Inferior parietal cortex (tissue), 1 donor: ENCODE measurements at regions not wholly inside any gene's neighbourhood (a gene's known extent, or its start where the extent isn't known, plus 50 kb on each side); places are given as distances from the start of the nearest gene placed in this dataset.
"Not testable (repeated sequence)": the region's sequence is repeated elsewhere in the genome, so short reads cannot be mapped to it uniquely, and the experiment has no call there.

Source experiments
- DNase-seq: peaks from one replicate; pipeline ENCODE4 v3.0.0-alpha.2; 2016; ENCODE audit errors: extremely low spot score

DNA sequence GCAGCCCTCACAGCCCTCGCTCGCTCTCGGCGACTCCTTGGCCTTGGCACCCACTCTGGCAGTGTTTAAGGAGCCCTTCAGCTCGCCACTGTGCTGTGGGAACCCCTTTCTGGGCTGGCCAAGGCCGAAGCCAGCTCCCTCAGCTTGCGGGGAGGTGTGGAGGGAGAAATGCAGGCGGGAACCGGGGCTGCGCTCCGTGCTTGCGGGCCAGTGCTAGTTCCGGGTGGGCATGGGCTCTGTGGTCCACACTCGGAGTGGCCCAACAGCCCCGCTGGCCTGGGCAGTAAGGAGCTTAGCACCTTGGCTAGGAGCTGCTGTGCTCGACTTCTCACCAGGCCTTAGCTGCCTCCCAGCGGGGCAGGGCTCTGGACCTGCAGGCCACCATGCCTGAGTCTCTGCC is 192.6 kb downstream of the COX18 start:
- DNase-seq = no peak

GRCh38 chr4:72875545-72875944 is 194.0 kb downstream of the COX18 start:
- peak; percentile 4 for DNase-seq

DNA sequence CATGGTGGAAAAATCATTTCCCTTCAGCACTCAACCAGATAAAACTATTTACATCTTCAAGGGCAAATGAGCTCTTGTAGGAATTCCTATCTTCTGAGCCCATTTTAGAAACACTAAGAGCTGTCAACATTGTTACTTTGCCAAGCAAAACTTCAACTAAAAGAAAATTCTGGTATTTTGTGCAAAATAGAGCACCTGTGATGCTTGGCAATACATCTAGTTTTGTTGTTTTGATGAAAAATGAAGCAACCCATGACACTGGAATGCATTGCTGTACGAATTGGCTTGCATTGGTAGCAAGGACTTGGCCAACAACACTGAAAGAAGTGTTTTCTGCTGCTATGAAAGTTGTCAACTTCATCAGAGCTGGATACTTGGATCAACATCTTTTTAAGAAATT is 194.4 kb downstream of the COX18 start:
- DNase-seq = peak; percentile 4

- DNase-seq = no peak
Observed at GRCh38 chr4:72864898-72865297, 204.6 kb downstream of the COX18 start.

DNA sequence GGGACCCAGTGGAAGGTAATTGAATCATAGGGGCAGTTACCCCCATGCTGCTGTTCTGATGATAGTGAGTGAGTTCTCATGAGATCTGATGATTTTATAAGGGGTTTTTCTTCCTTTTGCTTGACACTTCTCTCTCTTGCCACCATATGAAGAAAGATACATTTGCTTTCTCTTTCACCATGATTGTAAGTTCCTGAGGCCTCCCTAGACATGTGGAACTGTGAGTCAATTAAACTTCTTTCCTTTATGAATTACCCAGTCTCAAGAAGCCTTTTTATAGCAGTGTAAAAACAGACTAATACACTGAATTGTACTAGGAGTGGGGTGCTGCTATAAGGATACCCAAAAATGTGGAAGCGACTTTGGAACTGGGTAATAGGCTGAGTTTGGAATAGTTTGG is 205.2 kb downstream of the COX18 start:
- DNase-seq = not testable (repeated sequence)

DNA sequence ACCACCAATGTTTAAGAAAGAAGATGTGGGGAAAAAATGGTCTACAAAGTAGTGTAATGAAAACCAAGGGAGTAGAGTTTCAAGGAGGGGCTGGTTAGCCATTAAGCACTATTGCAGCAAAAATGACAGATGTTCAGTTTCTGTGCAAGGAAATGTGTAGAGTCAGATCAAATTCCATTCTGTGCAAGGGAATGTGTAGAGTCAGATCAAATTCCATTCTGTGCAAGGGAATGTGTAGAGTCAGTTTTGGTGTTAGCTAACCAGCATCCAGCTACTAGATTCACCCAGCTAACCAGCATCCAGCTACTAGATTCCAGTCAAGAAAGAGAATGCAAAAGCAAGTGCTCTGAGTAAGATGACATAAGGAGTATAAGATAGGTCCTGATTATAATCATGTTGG is 208.8 kb downstream of the COX18 start:
- DNase-seq = no peak

DNA sequence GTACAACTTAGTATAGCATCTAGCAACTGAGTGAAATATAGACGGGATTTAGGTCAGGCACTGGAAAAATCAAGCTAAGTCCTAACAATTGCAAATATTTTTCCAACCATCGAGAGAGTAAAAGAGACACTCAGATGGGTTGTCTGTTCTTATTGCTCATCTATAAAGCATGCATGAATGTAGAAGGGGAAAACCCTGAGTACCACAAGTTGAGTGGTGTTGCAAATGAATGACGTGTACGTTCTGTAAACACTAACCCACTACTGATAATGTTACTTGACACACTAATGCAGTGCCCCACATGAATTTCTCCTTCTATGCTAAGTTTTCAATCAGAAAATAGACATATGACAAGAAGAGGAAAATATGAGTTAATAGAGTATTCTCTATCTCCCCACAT is 211.2 kb downstream of the COX18 start:
- no peak for DNase-seq

DNA sequence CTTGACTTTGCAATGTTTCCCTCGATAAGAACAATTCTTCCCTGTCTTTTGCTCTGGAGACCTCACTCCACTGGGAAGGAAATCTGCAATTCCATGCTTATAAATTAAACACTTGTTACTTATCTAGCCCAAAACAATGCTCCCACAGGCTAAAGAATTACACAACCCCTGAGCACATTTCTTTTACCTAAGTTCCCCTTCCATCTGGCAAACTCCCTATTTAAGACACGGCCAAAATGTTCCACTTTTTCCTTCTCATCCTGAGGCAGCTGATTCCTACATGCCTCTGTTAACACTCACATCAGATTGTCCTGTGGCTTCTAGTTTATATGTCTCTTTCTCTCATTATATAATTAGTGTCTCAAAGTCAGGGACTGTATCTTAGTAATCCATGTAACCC is 211.7 kb downstream of the COX18 start:
- DNase-seq = no peak

GRCh38 chr4:72857216-72857615 is 212.3 kb downstream of the COX18 start:
- DNase-seq = no peak

- DNase-seq = no peak
Observed at GRCh38 chr4:72846280-72847111, 223.0 kb downstream of the COX18 start.

DNA sequence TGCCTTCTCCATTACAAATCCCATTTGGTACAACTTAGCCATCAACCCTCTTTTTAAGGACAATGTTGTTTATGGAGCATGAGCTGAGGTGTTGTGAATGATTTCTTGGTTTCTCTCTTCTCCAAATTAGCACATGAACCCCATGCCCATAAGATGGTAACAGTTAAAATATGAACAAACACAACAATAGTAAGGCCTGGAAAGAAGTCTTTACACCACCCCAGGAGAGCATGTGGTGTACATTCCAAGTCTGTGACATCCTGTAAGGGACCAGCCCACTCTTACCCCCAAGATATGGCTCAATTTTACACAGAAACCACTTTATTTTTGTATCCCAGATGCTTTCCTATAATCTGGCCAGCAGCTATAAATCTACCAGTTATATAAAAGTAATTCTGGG is 226.1 kb downstream of the COX18 start:
- DNase-seq = no peak

DNA sequence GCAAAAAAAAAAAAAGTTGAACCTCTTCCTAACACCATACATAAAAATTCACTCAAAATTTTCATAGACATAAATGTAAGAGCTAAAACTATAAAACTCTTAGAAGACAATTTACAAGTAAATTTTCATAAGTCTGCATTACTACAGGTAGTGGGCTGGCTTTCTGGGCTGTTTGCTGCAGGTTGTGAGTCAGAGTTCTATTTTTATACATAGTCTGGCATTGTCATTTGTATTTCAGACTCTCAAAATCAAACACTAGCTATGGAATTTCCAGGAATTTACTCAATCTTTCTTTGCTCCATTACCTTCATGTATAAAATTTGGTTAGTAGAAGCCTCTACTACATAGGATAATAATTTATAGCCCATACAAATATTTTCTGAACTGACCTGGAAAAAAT is 227.2 kb downstream of the COX18 start:
- no peak for DNase-seq

DNA sequence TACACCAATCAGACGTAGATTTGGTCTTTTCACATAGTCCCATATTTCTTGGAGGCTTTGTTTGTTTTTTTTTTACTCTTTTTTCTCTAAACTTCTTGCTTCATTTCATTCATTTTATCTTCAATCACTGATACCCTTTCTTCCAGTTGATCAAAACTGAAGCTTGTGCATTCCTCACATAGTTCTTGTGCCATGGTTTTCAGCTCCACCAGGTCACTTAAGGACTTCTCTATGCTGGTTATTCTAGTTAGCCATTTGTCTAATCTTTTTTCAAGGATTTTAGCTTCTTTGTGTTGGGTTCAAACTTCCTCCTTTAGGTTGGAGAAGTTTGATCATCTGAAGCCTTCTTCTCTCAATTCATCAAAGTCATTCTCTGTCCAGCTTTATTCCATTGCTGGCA is 229.3 kb downstream of the COX18 start:
- DNase-seq = not testable (repeated sequence)

GRCh38 chr4:72828864-72829263 is 240.7 kb downstream of the COX18 start:
- no peak for DNase-seq

GRCh38 chr4:72827968-72828367 is 241.5 kb downstream of the COX18 start:
- no peak for DNase-seq

DNA sequence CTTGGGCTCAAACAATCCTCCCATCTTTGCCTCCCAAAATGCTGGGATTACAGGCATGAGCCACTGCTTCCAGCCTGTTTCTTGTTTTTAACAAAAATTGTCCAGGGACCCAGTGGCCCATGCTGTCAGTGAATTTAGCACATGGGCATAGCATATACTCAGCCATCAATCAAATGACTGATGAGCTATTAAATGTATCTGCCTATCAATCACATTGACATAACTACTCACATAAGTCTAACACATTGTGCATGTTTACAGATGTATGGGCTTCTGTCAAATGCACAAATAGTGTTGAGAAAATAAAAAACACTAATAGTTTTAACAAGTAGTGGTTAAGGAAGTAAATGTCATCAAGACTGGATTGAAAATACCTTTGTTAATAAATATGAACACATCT is 249.4 kb downstream of the COX18 start:
- DNase-seq = no peak

DNA sequence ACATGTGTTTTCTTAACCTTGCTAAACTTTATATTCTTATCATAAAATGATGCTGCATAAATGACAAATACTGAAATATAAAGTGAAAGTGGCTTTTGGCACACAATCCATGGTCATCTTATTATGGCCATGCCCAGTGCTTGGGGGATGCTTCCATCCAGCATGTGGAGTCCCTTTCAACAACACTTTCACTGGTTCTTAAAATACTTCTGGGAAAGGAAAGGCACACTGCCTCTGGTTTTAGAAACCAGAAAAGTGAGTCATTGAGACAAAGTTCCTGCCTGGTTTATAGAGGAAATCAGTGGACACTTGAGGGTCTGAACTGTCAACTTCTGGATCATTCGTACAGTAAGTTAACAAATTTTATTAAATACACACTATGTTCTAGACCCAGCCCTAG is 248.0 kb upstream of the ADAMTS3 start:
- no peak for DNase-seq

DNA sequence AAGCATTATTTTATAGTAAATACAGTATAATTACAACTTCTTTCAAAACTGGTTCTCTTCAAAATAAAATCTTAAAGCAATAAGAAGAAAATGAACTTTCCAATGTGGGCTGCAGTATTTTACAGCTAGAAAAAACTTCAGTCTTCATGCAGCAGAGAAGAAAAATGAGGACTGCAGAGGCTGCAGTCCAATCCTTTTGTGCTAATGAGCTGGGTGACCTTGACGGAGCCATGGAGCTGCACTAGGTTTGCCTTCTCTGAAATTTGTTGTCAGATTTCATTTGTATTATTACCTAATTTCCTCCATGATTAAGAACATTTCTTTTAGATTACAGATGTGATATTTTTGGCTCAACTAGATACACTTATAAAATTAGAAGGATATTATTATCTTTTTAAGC is 245.2 kb upstream of the ADAMTS3 start:
- DNase-seq = no peak

DNA sequence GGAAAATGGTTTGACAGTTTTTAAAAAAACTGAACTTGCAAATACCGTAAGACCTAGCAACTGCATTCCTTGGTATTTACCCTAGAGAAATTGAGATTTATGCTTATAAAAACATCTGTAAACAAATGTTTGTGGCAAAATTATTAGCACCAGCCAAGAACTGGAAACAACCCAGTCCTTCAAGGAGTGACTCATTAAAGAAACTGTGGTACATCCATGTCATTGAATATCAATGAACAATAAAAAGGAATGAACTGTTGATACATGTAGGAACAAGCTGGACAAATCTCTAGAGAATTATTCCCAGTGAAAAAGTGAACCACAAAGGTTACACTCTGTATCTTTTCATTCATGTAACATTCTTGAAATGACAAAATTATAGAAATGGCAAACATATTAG is 240.2 kb upstream of the ADAMTS3 start:
- DNase-seq = no peak

DNA sequence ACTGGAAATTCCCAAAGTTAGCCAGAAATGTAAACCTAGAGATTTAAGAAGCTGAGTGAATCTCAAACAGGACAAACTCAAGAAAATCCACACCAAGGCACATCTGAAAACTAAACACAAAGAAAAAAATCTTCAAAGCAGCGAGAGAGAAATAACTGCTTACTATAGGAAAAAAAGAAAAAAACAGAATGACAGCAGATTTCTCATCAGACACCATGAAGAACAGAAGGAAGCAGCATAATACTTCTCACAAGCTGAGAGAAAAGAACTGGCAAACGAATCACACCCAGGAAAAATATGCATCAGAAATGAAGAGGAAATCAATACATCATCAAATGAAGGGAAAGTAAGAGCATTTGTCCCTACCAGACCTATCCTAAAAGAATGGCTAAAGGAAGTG is 236.3 kb upstream of the ADAMTS3 start:
- DNase-seq = no peak

- DNase-seq = no peak
Observed at GRCh38 chr4:72797486-72797885, 228.5 kb upstream of the ADAMTS3 start.

DNA sequence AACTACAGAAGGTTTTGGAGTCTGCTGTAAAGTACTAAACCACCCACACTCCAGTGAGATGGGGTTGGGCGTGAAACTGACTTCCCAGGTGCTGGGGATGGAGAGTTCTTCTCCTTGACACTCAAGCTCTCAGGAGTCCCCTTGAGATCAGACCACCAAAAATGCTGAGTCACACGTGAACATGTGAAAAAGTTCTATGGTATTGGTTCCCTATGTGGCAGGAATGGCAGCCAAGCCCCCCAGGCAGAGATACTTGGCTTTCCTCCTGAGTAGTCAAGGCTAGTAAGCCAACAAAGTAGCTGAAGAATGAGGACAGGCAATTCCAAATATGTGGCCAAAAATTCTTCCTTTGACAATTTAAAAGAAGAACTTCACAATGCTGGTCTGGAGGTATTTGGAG is 222.0 kb upstream of the ADAMTS3 start:
- DNase-seq = no peak

DNA sequence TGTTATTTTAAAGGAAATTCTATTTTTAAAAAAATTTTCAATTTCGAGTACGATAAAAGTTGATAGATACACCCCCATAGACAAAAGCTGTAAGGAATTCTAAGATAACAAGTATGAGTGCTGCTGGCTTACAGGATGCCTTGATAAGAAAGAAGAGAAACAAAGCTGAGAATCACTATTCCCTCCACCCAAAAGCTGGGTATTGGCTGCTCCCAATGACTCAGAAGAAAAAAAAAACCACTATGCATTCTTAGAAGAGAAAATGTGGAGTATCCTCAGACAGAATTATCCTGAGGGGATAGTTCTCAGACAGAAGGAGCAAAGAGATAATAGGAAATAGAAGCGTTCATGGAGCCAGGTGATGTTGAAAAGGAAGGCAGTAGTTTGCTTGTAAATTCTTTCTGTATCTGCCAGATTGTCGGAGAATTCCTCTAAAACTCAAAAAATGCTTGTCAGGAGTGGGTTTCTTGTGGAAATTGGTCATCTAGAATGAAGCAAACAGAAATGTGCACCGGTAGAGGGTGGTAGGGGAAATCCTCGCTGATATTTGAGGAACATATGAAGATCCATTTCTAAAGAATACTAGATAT is 217.5 kb upstream of the ADAMTS3 start:
- DNase-seq = no peak

DNA sequence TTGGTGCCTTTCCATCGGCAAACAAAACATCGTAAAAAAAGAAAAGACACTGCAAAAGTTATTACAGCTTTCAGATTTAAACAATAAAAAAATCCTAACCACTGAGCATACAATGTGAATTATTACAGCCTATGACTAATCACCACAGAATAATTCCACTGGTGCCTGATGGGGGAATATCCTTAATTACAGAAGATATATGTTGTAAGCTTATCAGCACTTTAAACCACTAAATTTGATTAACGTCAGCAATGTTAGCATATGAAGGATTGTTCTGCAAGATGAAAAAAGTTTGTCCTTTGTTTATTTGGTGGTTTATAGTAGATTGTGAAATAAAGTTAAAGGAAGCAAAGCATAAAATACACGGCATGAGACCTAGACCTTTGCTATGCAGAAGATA is 210.2 kb upstream of the ADAMTS3 start:
- DNase-seq = no peak
